G401 (cell line): ENCODE measurements at regions not wholly inside any gene's neighbourhood (a gene's known extent, or its start where the extent isn't known, plus 50 kb on each side); places are given as distances from the start of the nearest gene placed in this dataset.

Source experiments
- DNase-seq: peaks from one replicate; pipeline ENCODE4 v3.0.0-alpha.2; 2015; ENCODE audit warnings: low spot score
- in situ Hi-C: cut with HindIII; loops from 2 replicates; pipeline ENCODE4 v1.10.0; 2016; ENCODE audit warnings: low sequenced_read_pairs, mixed read lengths

- in situ Hi-C loops, result no loop called here
- DNase-seq, result no peak
These were observed 50.2 kb upstream of the XPA start for GRCh38 chr9:97747201-97747965.

GRCh38 chr9:97748525-97748924 is 51.4 kb upstream of the XPA start:
- DNase-seq, result no peak
- in situ Hi-C loops, result no loop called here

- in situ Hi-C loops, result no loop called here
- peak; percentile 65 for DNase-seq
These were observed 52.8 kb upstream of the XPA start for GRCh38 chr9:97749928-97750327.

- in situ Hi-C loops, result no loop called here
- no peak for DNase-seq
These were observed 54.4 kb upstream of the XPA start for GRCh38 chr9:97751531-97751930.

GRCh38 chr9:97752274-97752673 is 55.1 kb upstream of the XPA start:
- no peak for DNase-seq
- in situ Hi-C loops, result no loop called here

- in situ Hi-C loops, result no loop called here
These were observed 56.2 kb upstream of the XPA start for GRCh38 chr9:97753364-97753763.

GRCh38 chr9:97753975-97754374 is 56.8 kb upstream of the XPA start:
- in situ Hi-C loops, result no loop called here
- DNase-seq, result no peak

More at GRCh38 chr9:97753364-97753763, 56.2 kb upstream of the XPA start:
- DNase-seq, result no peak

- DNase-seq, result no peak
- in situ Hi-C loops, result no loop called here
These were observed 58.6 kb upstream of the XPA start for GRCh38 chr9:97755618-97756267.

- in situ Hi-C loops, result no loop called here
- DNase-seq, result no peak
These were observed 59.9 kb upstream of the XPA start for GRCh38 chr9:97756991-97757390.

GRCh38 chr9:97758334-97758916 is 61.3 kb upstream of the XPA start:
- no peak for DNase-seq
- in situ Hi-C loops, result no loop called here

- DNase-seq, result no peak
- in situ Hi-C loops, result no loop called here
These were observed 62.6 kb upstream of the XPA start for GRCh38 chr9:97759581-97760288.

GRCh38 chr9:97761056-97761598 is 64.0 kb upstream of the XPA start:
- in situ Hi-C loops, result no loop called here
- DNase-seq, result no peak

GRCh38 chr9:97761879-97762278 is 64.7 kb upstream of the XPA start:
- in situ Hi-C loops, result no loop called here
- DNase-seq, result no peak

GRCh38 chr9:97763874-97764273 is 66.7 kb upstream of the XPA start:
- in situ Hi-C loops, result no loop called here
- DNase-seq, result no peak

GRCh38 chr9:97766092-97766491 is 69.0 kb upstream of the XPA start:
- DNase-seq, result no peak
- in situ Hi-C loops, result no loop called here

GRCh38 chr9:97766610-97767009 is 69.5 kb upstream of the XPA start:
- DNase-seq, result no peak

GRCh38 chr9:97767891-97768290 is 70.8 kb upstream of the XPA start:
- in situ Hi-C loops, result no loop called here
- no peak for DNase-seq

More at GRCh38 chr9:97766610-97767009, 69.5 kb upstream of the XPA start:
- in situ Hi-C loops, result no loop called here

- no peak for DNase-seq
These were observed 71.6 kb upstream of the XPA start for GRCh38 chr9:97768746-97769145.

GRCh38 chr9:97769208-97769607 is 72.1 kb upstream of the XPA start:
- DNase-seq, result no peak
- in situ Hi-C loops, result no loop called here

More at GRCh38 chr9:97768746-97769145, 71.6 kb upstream of the XPA start:
- in situ Hi-C loops, result no loop called here
